D721Med (cell line): ENCODE measurements at regions not wholly inside any gene's neighbourhood (a gene's known extent, or its start where the extent isn't known, plus 50 kb on each side); places are given as distances from the start of the nearest gene placed in this dataset.

Experiments
- DNase-seq: peaks from one replicate; pipeline ENCODE4 v3.0.0; 2011; ENCODE audit warnings: low spot score; ENCODE audit not compliant: insufficient read length
- FAIRE-seq: peaks from 2 replicates; lab custom pipeline; 2011; peaks lifted over from hg19 to GRCh38; lab: Jason Lieb, UNC
- CTCF ChIP-seq: IDR thresholded peaks from 2 replicates; pipeline ENCODE4 v1.5.1; 2012; ENCODE audit warnings: mild to moderate bottlenecking, control low read depth; ENCODE audit not compliant: insufficient read depth; ENCODE audit errors: missing control alignments

DNA sequence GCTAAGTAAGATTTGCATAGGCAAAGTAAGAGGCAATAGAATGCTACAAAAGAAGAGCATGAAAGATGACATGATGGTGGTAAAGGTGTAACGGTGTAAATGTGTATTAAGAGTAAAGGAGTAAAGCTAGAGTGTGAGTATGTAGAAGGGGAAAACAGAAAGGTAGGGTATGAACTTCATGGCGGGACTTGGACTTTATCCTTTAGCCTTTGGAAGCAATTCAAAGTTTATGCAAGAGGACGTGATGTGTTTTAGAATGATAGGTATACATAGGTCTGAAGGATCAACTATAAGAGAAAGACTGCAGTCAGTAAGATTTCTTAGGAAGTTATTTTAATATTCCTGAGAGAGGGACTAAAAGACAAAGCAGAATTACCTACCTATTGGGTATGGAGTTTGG is 358.0 kb upstream of the FAT3 start:
- DNase-seq, result no peak
- TF ChIP-seq CTCF, result no peak
- no peak for FAIRE-seq

- FAIRE-seq, result no peak
Observed at GRCh38 chr11:91860661-91861060, 364.0 kb upstream of the FAT3 start.

DNA sequence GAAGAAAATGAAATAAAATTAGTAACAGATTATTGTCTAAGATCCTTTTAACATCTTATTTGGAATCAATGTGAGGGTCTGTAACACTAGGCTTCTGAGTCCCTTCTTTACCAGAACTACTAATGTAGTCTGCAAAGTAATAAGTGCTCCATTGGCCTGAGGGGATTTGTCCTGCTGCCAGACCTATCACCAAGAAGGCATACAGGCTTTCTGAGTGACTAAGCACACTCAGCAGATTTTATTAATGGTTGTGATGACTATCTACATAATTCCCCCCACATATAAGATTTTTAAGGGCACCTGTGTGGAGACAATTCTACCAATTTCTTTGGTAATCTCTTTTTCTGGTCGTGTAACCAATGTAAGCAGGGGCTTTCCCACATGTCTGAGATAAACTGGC is 365.0 kb upstream of the FAT3 start:
- FAIRE-seq (no peak), DNase-seq (no peak)
- no peak for TF ChIP-seq CTCF

More at GRCh38 chr11:91860661-91861060, 364.0 kb upstream of the FAT3 start:
- no peak for TF ChIP-seq CTCF
- DNase-seq, result no peak

DNA sequence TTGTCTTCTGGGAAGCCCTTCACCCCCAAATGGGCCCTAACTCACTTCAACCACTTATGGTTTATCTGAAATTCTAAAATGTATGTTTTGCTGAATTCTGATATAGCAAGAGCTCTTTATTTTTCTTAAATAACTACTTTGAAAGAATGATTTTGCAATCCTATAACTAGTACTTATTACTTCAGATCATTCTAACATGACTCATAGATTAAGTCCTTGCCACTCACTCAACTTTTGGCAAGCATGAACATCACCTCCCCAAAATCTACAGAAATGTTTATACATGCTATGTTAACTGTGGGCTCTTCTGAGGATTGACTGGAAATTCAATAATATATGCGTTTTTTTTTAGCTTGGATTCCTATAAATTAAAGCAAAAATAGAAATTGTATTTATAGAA is 367.4 kb upstream of the FAT3 start:
- FAIRE-seq (no peak), DNase-seq (no peak)
- no peak for TF ChIP-seq CTCF

- DNase-seq (no peak), FAIRE-seq (no peak)
- no peak for TF ChIP-seq CTCF
Observed at GRCh38 chr11:91854780-91855179, 369.8 kb upstream of the FAT3 start.

DNA sequence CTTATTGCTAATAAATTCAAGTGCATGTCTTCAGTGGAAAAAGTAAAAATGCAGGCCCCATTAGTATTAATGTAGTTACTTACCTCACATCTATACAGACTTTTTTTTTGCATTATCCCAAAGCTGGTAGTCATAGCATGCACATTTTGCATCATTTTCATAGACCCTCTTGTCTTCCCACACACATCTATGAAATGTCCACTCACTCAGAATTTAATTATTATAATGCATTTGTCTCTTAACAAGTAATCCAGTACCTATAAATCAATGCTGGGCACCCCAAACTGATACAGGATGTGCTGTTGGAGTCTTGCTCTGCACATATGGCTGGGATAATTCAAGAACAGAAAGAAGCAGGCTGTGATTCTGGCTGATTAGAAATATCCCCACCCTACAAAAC is 370.4 kb upstream of the FAT3 start:
- no peak for DNase-seq
- FAIRE-seq, result no peak
- TF ChIP-seq CTCF, result no peak

- DNase-seq (no peak), FAIRE-seq (no peak)
- TF ChIP-seq CTCF, result no peak
Observed at GRCh38 chr11:91851908-91852307, 372.7 kb upstream of the FAT3 start.
